Psoas muscle (tissue), 7 donors: ENCODE measurements at regions not wholly inside any gene's neighbourhood (a gene's known extent, or its start where the extent isn't known, plus 50 kb on each side); places are given as distances from the start of the nearest gene placed in this dataset.

ENCODE experiments used
- ATAC-seq, 4 donors: fragments of 200-7000 bp; cut with Tn5 transposase; one replicate each; pipeline ENCODE4 v1.9.1; 2020; ENCODE audit warnings: moderate library complexity in 3 of 4, mild to moderate bottlenecking in 2 of 4
- DNase-seq, 2 donors: peaks; one replicate each; pipeline ENCODE4 v3.0.0-alpha.2; 2020
- H3K27ac ChIP-seq: fragments of 200-600 bp; one replicate; pipeline ENCODE4 v1.8.0; 2022
- H3K27me3 ChIP-seq, 3 donors: fragments of 200-600 bp in 1 of 3; one replicate each; pipeline versions ENCODE4 v1.6.1 to v1.8.0; 2013 to 2022; ENCODE audit warnings: low read length in 2 of 3, mild to moderate bottlenecking in 2 of 3, moderate library complexity in 1 of 3; ENCODE audit not compliant: insufficient read depth in 3 of 3
- H3K36me3 ChIP-seq, 2 donors: fragments of 200-600 bp in 1 of 2; one replicate each; pipeline versions ENCODE4 v1.6.1 to v1.8.0; 2013 to 2022; ENCODE audit warnings: low read depth in 1 of 2, mild to moderate bottlenecking in 1 of 2, moderate library complexity in 1 of 2; ENCODE audit not compliant: insufficient read depth in 1 of 2
- H3K4me1 ChIP-seq: fragments of 200-600 bp; one replicate; pipeline ENCODE4 v1.8.0; 2022
- H3K4me3 ChIP-seq: fragments of 200-600 bp; one replicate; pipeline ENCODE4 v1.8.0; 2022; ENCODE audit warnings: mild to moderate bottlenecking
- H3K9me3 ChIP-seq: fragments of 200-600 bp; one replicate; pipeline ENCODE4 v1.8.0; 2022
- whole genome bisulfite sequencing, 3 donors: extraction: QIAGEN DNeasy Blood & Tissue Kit; methylation state at CpG; one replicate each; pipeline versions ENCODE4 v1.1.6 to v1.1.7; 2013; 5-methylcytosine and 5-hydroxymethylcytosine counted together
- intact Hi-C, 2 donors: fragments of 100-400 bp; cut with DNase I; formaldehyde crosslinking; loops; one replicate each; pipeline versions ENCODE4 v1.11.0 to v1.14.2; 2022
- TF ChIP-seq, protein P1 (sequence below): fragments of 200-600 bp; IDR thresholded peaks from one replicate; pipeline ENCODE4 v1.8.0; 2022; ENCODE audit warnings: antibody characterized with exemption
- donor health status: healthy with polysubstance abuse.
- donor health status: DM: no; HTN: no; CAD: no; lungs with moderate emphysema.
- donor health status: Bipolar disorder and iron deficiency.
- donor health status: healthy.
- donor health status: DM: yes; HTN: yes; CAD: no.
- donor health status: DM: no; HTN: no; CAD: no.
- donor health status: DM: yes; HTN: yes; CAD: no.

DNA sequence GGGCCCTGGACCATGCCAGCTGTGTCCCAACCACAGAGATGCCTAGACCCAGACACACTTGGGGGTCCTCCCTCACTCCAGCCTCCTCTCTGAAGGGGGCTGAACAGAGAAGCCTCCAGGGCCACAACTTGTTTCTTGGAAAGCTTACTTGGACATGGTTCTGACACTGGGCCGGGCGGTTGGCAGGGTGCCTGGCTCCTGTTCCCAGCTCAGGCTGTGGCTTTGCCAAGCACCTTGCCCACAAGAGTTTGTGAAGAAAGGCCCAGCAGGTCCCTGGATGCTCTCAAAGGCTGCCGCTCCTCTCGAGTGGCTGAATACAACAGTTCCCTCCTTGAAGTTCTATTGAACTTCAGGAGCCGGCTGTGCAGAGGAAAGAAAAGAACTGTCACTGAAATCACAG is 181.6 kb downstream of the PTPN20 start:
- no peak overlapping the region for H3K4me3 ChIP-seq
- ATAC-seq (peak; percentile 30 to 75 (median 51)), DNase-seq (no peak)
- H3K27me3 ChIP-seq: no peaks in the 10 kb centered on the region
- intact Hi-C loops: no loop called here
- TF ChIP-seq, protein P1, sequence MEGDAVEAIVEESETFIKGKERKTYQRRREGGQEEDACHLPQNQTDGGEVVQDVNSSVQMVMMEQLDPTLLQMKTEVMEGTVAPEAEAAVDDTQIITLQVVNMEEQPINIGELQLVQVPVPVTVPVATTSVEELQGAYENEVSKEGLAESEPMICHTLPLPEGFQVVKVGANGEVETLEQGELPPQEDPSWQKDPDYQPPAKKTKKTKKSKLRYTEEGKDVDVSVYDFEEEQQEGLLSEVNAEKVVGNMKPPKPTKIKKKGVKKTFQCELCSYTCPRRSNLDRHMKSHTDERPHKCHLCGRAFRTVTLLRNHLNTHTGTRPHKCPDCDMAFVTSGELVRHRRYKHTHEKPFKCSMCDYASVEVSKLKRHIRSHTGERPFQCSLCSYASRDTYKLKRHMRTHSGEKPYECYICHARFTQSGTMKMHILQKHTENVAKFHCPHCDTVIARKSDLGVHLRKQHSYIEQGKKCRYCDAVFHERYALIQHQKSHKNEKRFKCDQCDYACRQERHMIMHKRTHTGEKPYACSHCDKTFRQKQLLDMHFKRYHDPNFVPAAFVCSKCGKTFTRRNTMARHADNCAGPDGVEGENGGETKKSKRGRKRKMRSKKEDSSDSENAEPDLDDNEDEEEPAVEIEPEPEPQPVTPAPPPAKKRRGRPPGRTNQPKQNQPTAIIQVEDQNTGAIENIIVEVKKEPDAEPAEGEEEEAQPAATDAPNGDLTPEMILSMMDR: no peak
- H3K27ac ChIP-seq: no peak overlapping the region
- H3K9me3 ChIP-seq: no peaks in the 10 kb centered on the region
- H3K36me3 ChIP-seq: no peaks in the 10 kb centered on the region
- whole genome bisulfite sequencing, 3 donors: 56 to 68% (median 57%) methylated on average over 5 of the region's 5 CpGs
- no peaks in the 10 kb centered on the region for H3K4me1 ChIP-seq

- Histone ChIP-seq H3K27me3 (no peaks in the 10 kb centered on the region), H3K4me3 (no peak overlapping the region), H3K4me1 (no peaks in the 10 kb centered on the region), H3K36me3 (no peaks in the 10 kb centered on the region), H3K9me3 (no peaks in the 10 kb centered on the region), H3K27ac (no peak overlapping the region)
- ATAC-seq (no peak), DNase-seq (no peak)
- WGBS, 3 donors: 74 to 77% (median 76%) methylated on average over 9 of the region's 9 CpGs
- intact Hi-C loops: no loop called here
- TF ChIP-seq, protein P1: no peak
Observed at GRCh38 chr10:47094126-47094525, 182.9 kb downstream of the PTPN20 start.

DNA sequence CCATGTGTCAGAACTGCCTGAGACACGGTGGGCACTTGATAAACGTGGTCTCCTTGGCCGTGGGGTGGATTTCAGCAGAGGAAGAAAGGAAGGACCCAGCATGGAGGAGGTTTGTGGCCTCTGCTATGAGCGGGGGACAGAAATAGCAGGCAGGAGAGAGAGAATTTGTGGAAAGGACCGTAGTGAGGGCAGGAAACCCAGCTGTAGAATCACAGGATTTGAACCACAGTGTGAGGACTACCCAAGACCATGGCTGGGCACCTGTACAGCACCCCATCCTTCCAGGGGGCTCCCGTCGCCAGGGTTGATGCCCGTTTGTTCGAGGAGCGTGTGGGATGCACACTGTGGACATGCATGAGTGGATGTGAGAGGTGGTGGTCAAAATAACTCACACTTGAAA is 183.4 kb downstream of the PTPN20 start:
- intact Hi-C loops: no loop called here

GRCh38 chr10:47095211-47095610 is 184.0 kb downstream of the PTPN20 start:
- intact Hi-C loops: no loop called here
- no peaks in the 10 kb centered on the region for H3K36me3 ChIP-seq
- no peaks in the 10 kb centered on the region for H3K27me3 ChIP-seq
- ATAC-seq: no peak
- DNase-seq: no peak
- no peaks in the 10 kb centered on the region for H3K9me3 ChIP-seq
- WGBS, 3 donors: 90 to 92% (median 90%) methylated on average over 12 of the region's 12 CpGs
- H3K27ac ChIP-seq: no peak overlapping the region
- no peaks in the 10 kb centered on the region for H3K4me1 ChIP-seq
- H3K4me3 ChIP-seq: no peak overlapping the region
- TF ChIP-seq, protein P1: no peak

More for the DNA sequence above, 183.4 kb downstream of the PTPN20 start:
- Histone ChIP-seq H3K27me3 (no peaks in the 10 kb centered on the region), H3K27ac (no peak overlapping the region), H3K4me1 (no peaks in the 10 kb centered on the region), H3K36me3 (no peaks in the 10 kb centered on the region), H3K9me3 (no peaks in the 10 kb centered on the region), H3K4me3 (no peak overlapping the region)
- ATAC-seq (no peak), DNase-seq (no peak)
- TF ChIP-seq, protein P1: no peak
- 85 to 89% (median 88%) methylated on average over 10 of the region's 10 CpGs for WGBS, 3 donors

GRCh38 chr10:47095848-47096612 is 184.8 kb downstream of the PTPN20 start:
- WGBS, 3 donors: 78 to 88% (median 88%) methylated on average over 17 of the region's 17 CpGs
- TF ChIP-seq, protein P1: no peak
- Histone ChIP-seq H3K9me3 (no peaks in the 10 kb centered on the region), H3K4me3 (no peak overlapping the region), H3K27me3 (no peaks in the 10 kb centered on the region), H3K4me1 (no peaks in the 10 kb centered on the region), H3K27ac (no peak overlapping the region), H3K36me3 (no peaks in the 10 kb centered on the region)
- intact Hi-C loops: no loop called here
- ATAC-seq: no peak
- DNase-seq: no peak
